Suprapubic skin (tissue), 4 donors: ENCODE measurements at regions not wholly inside any gene's neighbourhood (a gene's known extent, or its start where the extent isn't known, plus 50 kb on each side); places are given as distances from the start of the nearest gene placed in this dataset.

Experiments
- POLR2A ChIP-seq, 2 donors: fragments of 450-650 bp; IDR thresholded peaks; one replicate each; pipeline ENCODE4 v1.6.1; 2017; ENCODE audit warnings: antibody characterized with exemption in 2 of 2, mild to moderate bottlenecking in 2 of 2, moderate library complexity in 2 of 2
- POLR2AphosphoS5 ChIP-seq, 3 donors: sonication (generic); formaldehyde crosslinking; IDR thresholded peaks; one replicate each; pipeline ENCODE4 v1.6.1; 2017; ENCODE audit warnings: antibody characterized with exemption in 3 of 3
- TF ChIP-seq, protein P1 (sequence below), 2 donors: fragments of 200-600 bp in 1 of 2; fragments of 450-650 bp in 1 of 2; sonication (generic) in 1 of 2; IDR thresholded peaks; one replicate each; pipeline ENCODE4 v1.5.1; 2016 to 2019; ENCODE audit warnings: antibody characterized with exemption in 2 of 2, mild to moderate bottlenecking in 1 of 2, moderate library complexity in 1 of 2

DNA sequence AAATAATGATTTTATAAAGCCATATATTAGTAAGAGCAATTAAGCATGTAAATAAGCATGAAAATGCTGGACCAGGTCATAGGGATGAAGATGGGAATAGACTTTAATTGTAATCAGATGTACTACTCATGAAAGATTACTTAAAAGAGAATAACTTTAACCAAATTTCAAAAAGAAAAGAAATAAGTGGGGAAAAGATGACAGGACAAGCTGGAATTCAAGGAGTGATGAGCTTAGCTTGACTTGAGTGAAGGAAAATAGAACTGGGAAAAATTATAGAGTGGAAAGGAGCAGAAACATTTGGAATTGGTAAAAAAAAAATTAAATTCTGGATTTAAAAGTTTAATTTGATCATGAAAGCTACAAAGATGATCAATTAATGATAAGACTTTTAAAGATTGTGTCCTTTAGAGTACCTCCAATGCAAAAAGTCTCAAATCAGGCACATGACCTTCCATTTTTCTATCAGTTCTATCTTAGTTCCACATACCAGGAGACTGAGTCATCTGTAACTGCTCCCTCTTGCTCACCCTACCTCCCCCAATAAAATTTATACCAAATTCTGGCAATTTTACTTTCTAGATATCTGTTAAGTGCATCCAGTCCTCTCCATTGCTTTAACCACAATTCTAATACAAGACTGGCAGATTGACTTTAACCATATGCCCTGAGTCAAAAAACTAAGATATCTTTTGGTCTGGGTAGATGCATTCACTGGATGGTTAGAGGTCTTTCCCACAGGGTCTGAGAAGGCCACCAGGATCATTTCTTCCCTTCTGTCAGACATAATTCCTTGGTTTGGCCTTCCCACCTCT lies 56.4 kb upstream of the SLIT2 start:
- TF ChIP-seq, protein P1, sequence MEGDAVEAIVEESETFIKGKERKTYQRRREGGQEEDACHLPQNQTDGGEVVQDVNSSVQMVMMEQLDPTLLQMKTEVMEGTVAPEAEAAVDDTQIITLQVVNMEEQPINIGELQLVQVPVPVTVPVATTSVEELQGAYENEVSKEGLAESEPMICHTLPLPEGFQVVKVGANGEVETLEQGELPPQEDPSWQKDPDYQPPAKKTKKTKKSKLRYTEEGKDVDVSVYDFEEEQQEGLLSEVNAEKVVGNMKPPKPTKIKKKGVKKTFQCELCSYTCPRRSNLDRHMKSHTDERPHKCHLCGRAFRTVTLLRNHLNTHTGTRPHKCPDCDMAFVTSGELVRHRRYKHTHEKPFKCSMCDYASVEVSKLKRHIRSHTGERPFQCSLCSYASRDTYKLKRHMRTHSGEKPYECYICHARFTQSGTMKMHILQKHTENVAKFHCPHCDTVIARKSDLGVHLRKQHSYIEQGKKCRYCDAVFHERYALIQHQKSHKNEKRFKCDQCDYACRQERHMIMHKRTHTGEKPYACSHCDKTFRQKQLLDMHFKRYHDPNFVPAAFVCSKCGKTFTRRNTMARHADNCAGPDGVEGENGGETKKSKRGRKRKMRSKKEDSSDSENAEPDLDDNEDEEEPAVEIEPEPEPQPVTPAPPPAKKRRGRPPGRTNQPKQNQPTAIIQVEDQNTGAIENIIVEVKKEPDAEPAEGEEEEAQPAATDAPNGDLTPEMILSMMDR (IDR thresholded peaks at IDR 0.05): no peak
- no peak for TF ChIP-seq POLR2A (IDR thresholded peaks at IDR 0.05)
- no peak for TF ChIP-seq POLR2AphosphoS5 (IDR thresholded peaks at IDR 0.05)
